ENCODE measurements at regions not wholly inside any gene's neighbourhood (a gene's known extent, or its start where the extent isn't known, plus 50 kb on each side); places are given as distances from the start of the nearest gene placed in this dataset.

GRCh38 chr10:8300925-8301324, 246.4 kb downstream of the GATA3 start:
- intact Hi-C loops (cut with DNase I), result no loop called here
- no peaks in the 10 kb centered on the region for H3K4me1 ChIP-seq
- H3K9me3 ChIP-seq, result no peaks in the 10 kb centered on the region
- H3K27me3 ChIP-seq (ENCODE audit: low read depth), result peaks cover 19% of the 10 kb centered on the region
- H3K36me3 ChIP-seq, result no peaks in the 10 kb centered on the region
- TF ChIP-seq CTCF (IDR thresholded peaks at IDR 0.05), result no peak
- no peak for DNase-seq
- no peak overlapping the region for H3K4me3 ChIP-seq
- ATAC-seq, result no peak
- H3K27ac ChIP-seq, result no peak overlapping the region

GRCh38 chr10:8301333-8301732, 246.8 kb downstream of the GATA3 start:
- Histone ChIP-seq H3K4me1 (no peaks in the 10 kb centered on the region), H3K9me3 (no peaks in the 10 kb centered on the region), H3K27ac (no peak overlapping the region), H3K4me3 (no peak overlapping the region), H3K36me3 (no peaks in the 10 kb centered on the region), H3K27me3 (ENCODE audit: low read depth) (peaks cover 15% of the 10 kb centered on the region)
- TF ChIP-seq CTCF (IDR thresholded peaks at IDR 0.05), result no peak
- DNase-seq (no peak), ATAC-seq (no peak)
- intact Hi-C loops (cut with DNase I), result no loop called here

DNA sequence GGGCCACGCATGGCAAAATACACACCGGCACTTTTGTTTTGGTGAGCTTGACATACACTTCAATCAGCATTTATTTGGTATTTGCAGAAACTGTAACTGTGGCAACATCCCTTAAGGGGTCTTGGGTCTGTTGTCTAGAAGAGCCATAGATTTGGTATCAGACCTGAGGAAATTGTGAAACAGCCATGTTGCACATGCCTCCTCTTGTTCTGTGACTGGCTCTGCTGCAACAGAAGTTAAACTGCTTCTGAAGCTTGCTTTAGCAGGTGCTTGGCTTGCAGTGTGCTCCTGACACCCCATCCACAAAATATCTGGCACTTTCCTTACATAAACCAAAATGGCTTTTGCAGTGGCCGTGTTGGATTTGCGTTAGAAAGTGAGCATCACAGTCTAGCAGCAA, 247.3 kb downstream of the GATA3 start:
- no peaks in the 10 kb centered on the region for H3K4me1 ChIP-seq
- no peaks in the 10 kb centered on the region for H3K9me3 ChIP-seq
- H3K4me3 ChIP-seq, result no peak overlapping the region
- DNase-seq (no peak), ATAC-seq (no peak)
- H3K27me3 ChIP-seq (ENCODE audit: low read depth), result peaks cover 14% of the 10 kb centered on the region
- intact Hi-C loops (cut with DNase I), result no loop called here
- TF ChIP-seq CTCF (IDR thresholded peaks at IDR 0.05), result no peak
- no peak overlapping the region for H3K27ac ChIP-seq
- H3K36me3 ChIP-seq, result no peaks in the 10 kb centered on the region

DNA sequence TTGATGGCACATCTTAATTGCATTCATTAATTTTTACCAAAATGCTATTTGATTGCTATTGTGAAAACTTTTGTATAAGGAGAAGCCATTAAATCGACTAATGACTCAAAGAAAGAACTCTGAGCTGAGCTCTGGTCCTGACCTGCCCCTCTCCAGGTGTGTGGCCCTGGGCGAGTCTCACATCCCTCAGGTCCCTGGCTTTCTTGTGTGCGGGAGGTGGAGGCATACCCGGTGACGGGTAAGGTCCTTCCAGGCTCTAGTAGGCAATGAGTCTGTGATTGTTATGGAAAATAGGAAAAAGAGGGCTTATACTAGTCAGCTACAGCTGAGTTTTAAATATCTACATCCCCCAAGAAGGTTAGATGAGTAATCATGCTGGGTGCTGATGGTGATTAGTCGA, 248.1 kb downstream of the GATA3 start:
- no peak for TF ChIP-seq CTCF (IDR thresholded peaks at IDR 0.05)
- intact Hi-C loops (cut with DNase I), result no loop called here
- H3K4me1 ChIP-seq, result no peaks in the 10 kb centered on the region
- ATAC-seq (no peak), DNase-seq (no peak)
- H3K27me3 ChIP-seq (ENCODE audit: low read depth), result peaks cover 18% of the 10 kb centered on the region
- H3K36me3 ChIP-seq, result no peaks in the 10 kb centered on the region
- no peak overlapping the region for H3K4me3 ChIP-seq
- H3K9me3 ChIP-seq, result no peaks in the 10 kb centered on the region
- no peak overlapping the region for H3K27ac ChIP-seq

GRCh38 chr10:8304861-8305260, 250.4 kb downstream of the GATA3 start:
- TF ChIP-seq CTCF (IDR thresholded peaks at IDR 0.05), result no peak
- Histone ChIP-seq H3K9me3 (no peaks in the 10 kb centered on the region), H3K4me1 (no peaks in the 10 kb centered on the region), H3K27me3 (ENCODE audit: low read depth) (peaks cover 6% of the 10 kb centered on the region), H3K36me3 (no peaks in the 10 kb centered on the region), H3K27ac (no peak overlapping the region), H3K4me3 (no peak overlapping the region)
- DNase-seq (no peak), ATAC-seq (no peak)
- intact Hi-C loops (cut with DNase I), result no loop called here
